PC-3 (cell line): ENCODE measurements at regions not wholly inside any gene's neighbourhood (a gene's known extent, or its start where the extent isn't known, plus 50 kb on each side); places are given as distances from the start of the nearest gene placed in this dataset.

ENCODE experiments used
- EZH2 ChIP-seq: fragments of 300-600 bp; sonication (generic); IDR thresholded peaks from one replicate; pipeline ENCODE4 v1.6.1; 2017; ENCODE audit warnings: antibody characterized with exemption, mild to moderate bottlenecking, low read length; ENCODE audit not compliant: unreplicated experiment
- EZH2phosphoT487 ChIP-seq: fragments of 300-600 bp; sonication (generic); IDR thresholded peaks from 2 replicates; pipeline ENCODE4 v1.6.1; 2018; ENCODE audit warnings: mild to moderate bottlenecking, antibody characterized with exemption, low read length, borderline replicate concordance
- TF ChIP-seq, protein P1 (sequence below): fragments of 300-600 bp; sonication (generic); conservative IDR thresholded peaks from 2 replicates; pipeline ENCODE4 v1.5.1; 2017; ENCODE audit warnings: antibody characterized with exemption, low read depth, mild to moderate bottlenecking, low read length

DNA sequence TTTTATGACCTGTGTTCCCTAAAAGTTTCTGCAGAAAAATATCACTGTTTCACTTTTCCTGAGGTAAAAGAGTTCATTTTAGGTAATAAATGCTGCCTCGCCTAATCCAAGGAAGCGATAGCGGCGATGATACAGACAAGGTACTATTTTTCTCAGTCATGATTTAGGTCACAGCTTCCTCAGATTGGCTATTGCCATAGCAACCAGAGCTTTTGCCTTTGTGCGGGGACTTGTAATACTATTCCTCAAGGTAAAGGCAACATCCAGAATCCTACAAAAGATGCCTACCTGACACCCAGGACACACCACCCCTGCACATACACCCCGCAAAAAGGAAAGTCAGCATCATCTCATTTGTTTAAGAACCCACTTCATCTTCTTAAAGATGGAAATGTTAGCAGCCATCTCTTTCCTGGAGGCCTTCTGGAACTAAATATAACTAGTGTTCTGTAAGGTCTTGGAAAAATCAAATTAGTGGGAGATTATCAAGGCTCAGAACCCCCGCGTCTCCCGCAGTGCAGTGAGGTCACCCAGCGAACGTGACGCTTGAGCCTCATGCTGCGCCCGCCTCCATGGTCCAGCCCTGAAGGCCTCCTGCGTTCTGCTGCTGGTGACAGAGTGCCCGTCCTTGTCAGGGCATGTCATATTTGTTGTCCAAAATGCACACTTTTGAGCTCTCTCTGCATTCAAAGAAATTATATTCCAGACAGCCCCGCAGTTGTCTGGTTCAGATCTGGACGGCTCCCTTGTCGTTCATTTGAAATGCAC is 402.0 kb upstream of the RNF32 start:
- TF ChIP-seq, protein P1, sequence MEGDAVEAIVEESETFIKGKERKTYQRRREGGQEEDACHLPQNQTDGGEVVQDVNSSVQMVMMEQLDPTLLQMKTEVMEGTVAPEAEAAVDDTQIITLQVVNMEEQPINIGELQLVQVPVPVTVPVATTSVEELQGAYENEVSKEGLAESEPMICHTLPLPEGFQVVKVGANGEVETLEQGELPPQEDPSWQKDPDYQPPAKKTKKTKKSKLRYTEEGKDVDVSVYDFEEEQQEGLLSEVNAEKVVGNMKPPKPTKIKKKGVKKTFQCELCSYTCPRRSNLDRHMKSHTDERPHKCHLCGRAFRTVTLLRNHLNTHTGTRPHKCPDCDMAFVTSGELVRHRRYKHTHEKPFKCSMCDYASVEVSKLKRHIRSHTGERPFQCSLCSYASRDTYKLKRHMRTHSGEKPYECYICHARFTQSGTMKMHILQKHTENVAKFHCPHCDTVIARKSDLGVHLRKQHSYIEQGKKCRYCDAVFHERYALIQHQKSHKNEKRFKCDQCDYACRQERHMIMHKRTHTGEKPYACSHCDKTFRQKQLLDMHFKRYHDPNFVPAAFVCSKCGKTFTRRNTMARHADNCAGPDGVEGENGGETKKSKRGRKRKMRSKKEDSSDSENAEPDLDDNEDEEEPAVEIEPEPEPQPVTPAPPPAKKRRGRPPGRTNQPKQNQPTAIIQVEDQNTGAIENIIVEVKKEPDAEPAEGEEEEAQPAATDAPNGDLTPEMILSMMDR: no peak
- TF ChIP-seq EZH2phosphoT487 (no peak), EZH2 (no peak)
